ENCODE measurements at regions not wholly inside any gene's neighbourhood (a gene's known extent, or its start where the extent isn't known, plus 50 kb on each side); places are given as distances from the start of the nearest gene placed in this dataset.

GRCh38 chr1:231094421-231094820 is 54.4 kb upstream of the FAM89A start:
- TF ChIP-seq, protein P1, sequence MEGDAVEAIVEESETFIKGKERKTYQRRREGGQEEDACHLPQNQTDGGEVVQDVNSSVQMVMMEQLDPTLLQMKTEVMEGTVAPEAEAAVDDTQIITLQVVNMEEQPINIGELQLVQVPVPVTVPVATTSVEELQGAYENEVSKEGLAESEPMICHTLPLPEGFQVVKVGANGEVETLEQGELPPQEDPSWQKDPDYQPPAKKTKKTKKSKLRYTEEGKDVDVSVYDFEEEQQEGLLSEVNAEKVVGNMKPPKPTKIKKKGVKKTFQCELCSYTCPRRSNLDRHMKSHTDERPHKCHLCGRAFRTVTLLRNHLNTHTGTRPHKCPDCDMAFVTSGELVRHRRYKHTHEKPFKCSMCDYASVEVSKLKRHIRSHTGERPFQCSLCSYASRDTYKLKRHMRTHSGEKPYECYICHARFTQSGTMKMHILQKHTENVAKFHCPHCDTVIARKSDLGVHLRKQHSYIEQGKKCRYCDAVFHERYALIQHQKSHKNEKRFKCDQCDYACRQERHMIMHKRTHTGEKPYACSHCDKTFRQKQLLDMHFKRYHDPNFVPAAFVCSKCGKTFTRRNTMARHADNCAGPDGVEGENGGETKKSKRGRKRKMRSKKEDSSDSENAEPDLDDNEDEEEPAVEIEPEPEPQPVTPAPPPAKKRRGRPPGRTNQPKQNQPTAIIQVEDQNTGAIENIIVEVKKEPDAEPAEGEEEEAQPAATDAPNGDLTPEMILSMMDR (conservative IDR thresholded peaks at IDR 0.05; ENCODE audit: low read depth, low read length) = no peak
- TF ChIP-seq EZH2 (IDR thresholded peaks at IDR 0.05; ENCODE audit: borderline replicate concordance, low read depth, low read length, poor library complexity, severe bottlenecking) = no peak
